ENCODE measurements at regions not wholly inside any gene's neighbourhood (a gene's known extent, or its start where the extent isn't known, plus 50 kb on each side); places are given as distances from the start of the nearest gene placed in this dataset.

DNA sequence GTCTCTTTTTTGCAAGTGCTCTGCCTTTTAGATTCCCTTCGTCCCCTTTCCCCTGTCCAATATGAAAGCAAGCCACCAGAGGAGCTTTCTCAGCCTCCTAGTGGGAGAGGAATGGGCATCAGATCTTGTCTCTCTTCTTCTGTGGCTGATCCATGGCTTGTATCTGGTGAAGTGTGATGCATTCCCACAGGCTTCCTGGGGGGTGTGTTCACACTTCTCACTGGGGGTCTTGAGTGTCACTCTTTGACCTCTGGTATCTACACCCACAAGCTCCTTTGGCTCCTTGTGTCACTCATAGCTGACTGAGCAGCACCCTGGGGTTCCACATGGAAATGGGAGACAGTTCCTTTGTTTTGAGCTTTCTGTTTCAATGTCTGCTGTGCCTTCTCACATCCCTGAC lies 411.5 kb downstream of the GADD45G start:
- TF ChIP-seq, protein P1, sequence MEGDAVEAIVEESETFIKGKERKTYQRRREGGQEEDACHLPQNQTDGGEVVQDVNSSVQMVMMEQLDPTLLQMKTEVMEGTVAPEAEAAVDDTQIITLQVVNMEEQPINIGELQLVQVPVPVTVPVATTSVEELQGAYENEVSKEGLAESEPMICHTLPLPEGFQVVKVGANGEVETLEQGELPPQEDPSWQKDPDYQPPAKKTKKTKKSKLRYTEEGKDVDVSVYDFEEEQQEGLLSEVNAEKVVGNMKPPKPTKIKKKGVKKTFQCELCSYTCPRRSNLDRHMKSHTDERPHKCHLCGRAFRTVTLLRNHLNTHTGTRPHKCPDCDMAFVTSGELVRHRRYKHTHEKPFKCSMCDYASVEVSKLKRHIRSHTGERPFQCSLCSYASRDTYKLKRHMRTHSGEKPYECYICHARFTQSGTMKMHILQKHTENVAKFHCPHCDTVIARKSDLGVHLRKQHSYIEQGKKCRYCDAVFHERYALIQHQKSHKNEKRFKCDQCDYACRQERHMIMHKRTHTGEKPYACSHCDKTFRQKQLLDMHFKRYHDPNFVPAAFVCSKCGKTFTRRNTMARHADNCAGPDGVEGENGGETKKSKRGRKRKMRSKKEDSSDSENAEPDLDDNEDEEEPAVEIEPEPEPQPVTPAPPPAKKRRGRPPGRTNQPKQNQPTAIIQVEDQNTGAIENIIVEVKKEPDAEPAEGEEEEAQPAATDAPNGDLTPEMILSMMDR (IDR thresholded peaks at IDR 0.05) = no peak
- TF ChIP-seq POLR2A (IDR thresholded peaks at IDR 0.05) = no peak

Data from gastroesophageal sphincter (tissue), 3 donors.